ENCODE measurements at regions not wholly inside any gene's neighbourhood (a gene's known extent, or its start where the extent isn't known, plus 50 kb on each side); places are given as distances from the start of the nearest gene placed in this dataset.

GRCh38 chr2:7226501-7226900 lies 309.3 kb downstream of the RNF144A start:
- DNase-seq, result peak; percentile 11

DNA sequence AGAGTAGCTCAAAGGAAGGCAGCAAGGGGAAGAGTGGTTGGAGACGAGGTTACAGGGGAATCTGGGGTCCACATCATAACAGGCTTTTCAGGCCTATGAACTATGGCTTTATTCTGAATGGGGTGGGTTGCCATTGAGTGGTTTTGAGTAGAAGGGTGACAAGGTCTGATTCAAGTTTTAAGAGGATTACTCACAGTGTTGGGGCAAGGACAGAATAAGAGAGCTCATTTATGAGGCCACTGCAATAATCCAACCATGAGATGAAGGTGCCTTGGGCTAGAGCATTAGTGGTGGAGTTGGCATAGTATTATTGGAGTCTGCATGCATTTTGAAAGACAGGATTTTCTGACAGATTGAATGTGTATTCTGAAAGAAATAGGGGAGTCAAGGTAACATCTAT lies 315.9 kb downstream of the RNF144A start:
- DNase-seq, result no peak

DNA sequence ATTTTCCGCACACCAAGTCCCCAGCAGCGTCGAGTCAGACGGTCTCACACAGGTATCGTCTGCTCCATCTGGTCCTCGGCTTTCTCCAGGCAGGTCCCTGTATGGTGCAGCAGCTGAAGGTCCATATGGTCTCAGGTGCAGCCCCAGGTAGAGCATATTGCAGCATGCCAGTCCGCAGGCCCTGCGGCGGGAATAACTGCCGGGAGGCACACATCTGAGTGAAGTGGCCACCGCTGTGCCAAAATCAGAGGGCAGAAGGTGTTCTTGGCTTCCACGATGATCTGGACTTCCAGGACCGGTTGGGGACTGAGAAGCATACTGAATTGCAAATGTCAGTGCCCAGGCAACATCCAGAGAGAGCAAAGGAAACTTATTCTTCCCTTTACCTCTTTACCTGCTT lies 320.3 kb downstream of the RNF144A start:
- DNase-seq, result no peak

DNA sequence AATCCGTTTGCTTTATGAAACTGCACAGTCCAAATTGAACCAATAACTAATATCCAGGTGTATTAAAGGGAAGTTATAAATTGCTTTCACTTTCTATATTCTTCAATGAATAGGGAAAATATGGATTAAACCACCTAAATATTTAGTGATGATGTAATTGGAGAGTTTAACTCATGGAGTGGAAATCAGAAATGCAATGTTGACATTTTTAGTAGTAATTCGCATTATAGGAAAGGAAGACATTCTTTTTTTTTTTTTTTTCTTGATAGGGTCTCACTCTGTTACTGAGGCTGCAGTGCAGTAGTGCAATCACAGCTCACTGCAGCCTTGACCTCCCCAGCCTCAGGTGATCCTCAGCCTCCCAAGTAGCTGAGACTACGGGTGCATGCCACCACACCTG lies 321.9 kb downstream of the RNF144A start:
- no peak for DNase-seq

- no peak for DNase-seq
Measured at GRCh38 chr2:7241041-7241745, 324.0 kb downstream of the RNF144A start.

- peak; percentile 31 for DNase-seq
Measured at GRCh38 chr2:7242189-7242867, 325.1 kb downstream of the RNF144A start.

DNA sequence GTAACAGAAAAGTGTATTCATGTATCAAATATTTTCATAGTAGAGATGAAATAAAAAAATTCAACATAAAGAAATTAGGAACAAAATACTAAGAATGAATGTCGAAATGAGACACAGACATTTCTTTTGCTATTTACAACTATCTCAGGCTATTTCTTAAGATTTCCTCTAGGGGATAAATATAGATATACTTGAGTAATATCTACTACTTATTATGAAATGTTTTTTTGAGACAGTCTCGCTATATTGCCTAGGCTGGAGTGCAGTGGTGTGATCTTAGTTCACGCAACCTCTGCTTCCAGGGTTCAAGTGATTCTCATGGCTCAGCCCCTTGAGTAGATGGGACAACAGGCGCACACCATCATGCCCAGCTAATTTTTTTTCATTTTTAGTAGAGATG lies 326.1 kb downstream of the RNF144A start:
- DNase-seq, result no peak

- no peak for DNase-seq
Measured at GRCh38 chr2:7256377-7256776, 339.2 kb downstream of the RNF144A start.

DNA sequence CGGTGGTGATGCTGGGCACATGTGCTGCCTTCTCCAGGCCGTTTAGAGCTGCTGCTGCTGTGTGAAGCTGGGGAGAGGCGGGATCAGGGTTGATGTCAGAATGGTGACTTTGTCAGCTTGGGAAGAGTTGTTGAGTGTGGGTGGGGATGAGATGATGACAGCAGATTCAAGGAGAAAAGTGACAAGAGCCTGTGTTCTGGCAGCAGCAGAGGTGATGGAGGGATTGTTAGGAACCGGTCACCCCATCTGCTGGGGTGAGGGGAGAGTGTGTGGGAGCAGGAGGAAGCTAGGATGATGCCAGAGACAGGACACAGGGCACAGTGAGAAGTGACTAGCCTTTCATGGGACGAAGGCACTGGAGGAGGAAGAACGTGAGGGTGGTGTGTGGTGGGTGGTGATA lies 345.5 kb downstream of the RNF144A start:
- peak; percentile 47 for DNase-seq

DNA sequence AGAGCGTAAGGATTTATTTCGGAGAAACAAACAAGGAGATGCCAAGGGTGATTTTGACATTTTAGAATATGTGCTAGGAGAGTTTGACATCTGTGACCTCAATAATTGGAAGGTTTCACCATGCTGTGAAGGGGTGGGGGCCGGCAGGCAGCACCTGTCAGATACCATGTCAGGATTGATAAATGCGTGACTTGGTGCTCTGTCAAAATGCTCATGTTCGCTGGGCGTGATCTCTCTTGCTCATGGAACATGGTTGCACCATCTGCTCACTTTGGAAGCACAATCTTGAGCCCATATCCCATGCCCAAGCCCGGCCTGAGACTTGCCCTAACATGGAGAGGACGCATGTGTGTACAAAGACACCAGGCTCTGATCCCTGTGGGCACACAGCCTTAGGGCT lies 347.6 kb downstream of the RNF144A start:
- DNase-seq, result no peak

- no peak for DNase-seq
Measured at GRCh38 chr2:7265286-7265685, 348.1 kb downstream of the RNF144A start.

DNA sequence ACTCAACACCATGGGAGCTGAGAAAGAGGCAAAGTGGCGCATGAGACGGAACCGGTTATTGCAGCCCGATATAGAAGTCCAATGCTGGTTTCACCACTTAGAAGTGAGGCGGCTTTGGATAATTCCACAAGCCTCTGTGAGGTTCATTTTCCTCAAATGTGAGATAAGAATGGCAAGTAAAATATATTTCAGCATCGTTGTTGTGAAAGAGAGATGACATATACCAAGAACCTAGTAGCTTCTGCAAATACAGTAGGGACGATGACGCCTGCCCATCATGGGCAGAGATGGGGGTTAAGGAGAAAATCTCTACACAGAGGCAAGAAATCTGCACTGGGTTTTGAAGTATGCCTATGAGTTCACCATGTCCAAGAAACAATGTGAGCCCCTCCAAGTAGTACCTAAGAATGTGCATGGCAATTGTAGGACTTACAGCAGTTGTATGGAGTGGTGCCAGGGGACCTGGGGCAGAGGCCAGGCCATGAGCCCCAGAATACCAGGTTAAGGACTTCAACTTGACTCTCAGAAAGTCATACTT lies 352.0 kb downstream of the RNF144A start:
- no peak for DNase-seq

DNA sequence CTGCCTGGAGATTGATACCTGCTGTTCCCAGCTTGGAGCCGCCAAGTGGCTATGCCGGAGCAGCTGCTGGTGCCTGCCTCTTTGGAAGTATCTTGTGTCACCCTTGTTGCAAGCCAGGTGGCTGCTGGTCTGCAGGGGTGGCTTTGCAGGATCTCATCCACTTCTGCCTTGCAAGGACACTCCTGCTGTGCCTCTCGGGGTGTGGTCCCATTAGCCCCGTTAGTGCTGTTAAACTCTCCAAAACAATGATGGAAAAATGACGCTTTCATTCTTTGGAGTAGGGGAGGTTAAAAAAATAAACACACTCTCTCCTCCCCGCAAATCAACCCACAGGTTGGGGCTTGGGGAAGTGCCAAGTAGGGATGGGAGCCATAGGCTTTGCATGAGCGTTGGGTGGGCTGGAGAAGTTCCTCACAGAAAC lies 352.8 kb downstream of the RNF144A start:
- DNase-seq, result no peak

GRCh38 chr2:7272210-7272609 lies 355.0 kb downstream of the RNF144A start:
- peak; percentile 6 for DNase-seq

GRCh38 chr2:7278984-7279383 lies 361.8 kb downstream of the RNF144A start:
- no peak for DNase-seq

DNA sequence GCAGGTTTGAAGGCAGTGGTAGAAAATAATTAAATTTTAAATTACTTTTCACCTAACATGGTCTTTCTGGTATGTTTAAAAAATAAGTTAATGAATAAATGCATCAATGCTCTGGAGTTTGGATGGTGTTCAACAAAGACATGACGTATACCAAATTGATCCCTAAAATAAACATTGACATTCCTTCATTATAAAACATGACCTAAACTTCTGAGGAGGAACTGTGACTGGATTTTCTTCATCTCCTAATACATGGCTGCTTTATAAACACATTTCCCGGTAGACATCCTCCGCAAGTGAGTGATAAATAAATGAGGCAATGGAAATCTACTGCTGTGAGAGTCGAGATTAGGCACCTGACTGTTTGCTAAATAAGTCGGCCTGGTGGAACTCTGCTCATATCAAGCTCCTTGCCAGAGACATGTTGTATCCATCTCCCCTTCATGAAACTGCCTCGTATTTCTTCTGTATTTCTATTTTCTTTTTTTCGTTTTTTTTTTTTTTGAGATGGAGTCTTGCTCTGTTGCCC lies 362.3 kb downstream of the RNF144A start:
- no peak for DNase-seq

- no peak for DNase-seq
Measured at GRCh38 chr2:7280790-7281189, 363.6 kb downstream of the RNF144A start.

DNA sequence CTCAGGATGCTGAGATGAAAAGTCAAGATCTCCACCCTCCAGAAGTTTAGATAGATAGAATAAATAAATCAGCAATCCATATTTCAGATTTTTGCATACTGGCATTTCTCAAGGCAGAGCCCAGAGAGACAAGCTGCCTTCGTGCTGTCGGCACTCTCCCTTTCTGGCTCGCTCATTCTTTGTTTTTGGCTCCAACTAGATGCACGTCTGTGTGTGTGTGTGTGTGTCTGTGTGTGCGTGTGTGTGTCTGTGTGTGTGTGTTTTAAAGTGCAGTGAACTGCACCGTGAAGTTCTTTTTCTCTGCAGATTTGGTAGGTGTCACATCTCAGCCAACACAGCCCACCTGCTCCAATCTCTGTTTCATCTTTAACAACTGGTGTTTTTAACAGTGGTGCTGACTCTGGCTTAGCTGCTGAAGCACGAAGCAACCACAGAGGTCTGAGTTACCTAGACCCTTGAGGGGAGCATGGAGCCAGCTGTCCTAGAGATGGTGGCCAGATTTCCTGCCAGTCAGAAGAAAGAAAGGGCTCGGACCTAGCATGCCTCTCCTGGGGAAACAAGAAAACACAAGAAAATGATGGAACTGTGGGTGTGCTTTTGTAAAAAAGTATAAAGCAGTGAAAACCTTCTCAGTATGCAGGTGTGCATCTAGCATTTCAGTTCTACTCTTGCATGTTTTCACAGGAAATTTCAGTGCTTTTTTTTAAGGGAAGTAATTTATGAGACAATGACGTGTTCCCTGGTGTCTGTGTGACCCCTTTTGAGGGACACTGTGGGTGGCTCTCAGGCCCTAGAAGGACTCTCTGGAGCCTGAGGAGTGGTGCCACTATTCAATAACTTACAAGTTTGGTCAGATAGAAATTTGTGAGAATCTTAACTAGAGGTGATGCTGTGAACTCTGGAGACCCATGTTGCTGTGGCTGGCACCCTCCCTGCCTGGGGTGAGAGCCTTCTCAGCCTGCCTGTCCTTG lies 364.3 kb downstream of the RNF144A start:
- DNase-seq, result no peak

DNA sequence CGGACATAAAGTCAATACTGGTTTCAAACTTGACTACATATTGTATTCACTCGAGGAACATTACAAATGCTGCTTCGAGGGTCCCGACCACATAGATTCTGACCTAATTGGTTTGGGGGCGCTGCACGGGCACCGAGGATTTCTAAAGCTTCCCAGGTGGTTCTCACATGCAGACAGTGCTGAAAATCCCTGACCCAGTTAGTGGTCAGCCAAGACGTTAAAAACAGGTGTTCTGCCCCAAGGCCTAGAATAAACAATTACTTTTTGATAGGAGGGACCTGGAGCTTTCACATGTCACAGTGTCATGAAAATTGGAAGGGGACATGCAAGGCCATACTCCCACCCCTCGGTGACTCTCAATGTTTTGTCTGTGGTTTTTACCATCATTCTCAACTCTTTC lies 368.9 kb downstream of the RNF144A start:
- no peak for DNase-seq

GRCh38 chr2:7288484-7288883 lies 371.3 kb downstream of the RNF144A start:
- DNase-seq, result no peak

DNA sequence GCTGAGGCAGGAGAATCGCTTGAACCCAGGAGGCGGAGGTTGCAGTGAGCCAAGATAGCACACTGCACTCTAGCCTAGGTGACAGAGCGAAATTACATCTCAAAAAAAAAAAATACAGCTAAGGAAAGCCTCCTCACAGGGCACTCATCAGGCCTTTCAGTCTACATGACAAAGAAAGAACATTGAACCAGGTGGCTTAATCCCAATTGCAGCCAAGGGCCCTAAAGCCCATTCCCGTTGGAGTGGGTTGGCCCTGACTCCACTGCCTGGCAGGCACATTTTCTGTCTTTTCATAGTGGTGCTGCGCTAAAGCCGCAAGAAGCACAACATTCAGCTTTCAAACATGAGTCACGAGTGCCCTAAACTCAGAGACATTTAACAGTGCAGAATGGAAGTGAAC lies 372.5 kb downstream of the RNF144A start:
- no peak for DNase-seq

- DNase-seq, result no peak
Measured at GRCh38 chr2:7292154-7292691, 375.0 kb downstream of the RNF144A start.

GRCh38 chr2:7309582-7309981 lies 392.4 kb downstream of the RNF144A start:
- DNase-seq, result no peak
